ENCODE measurements at regions not wholly inside any gene's neighbourhood (a gene's known extent, or its start where the extent isn't known, plus 50 kb on each side); places are given as distances from the start of the nearest gene placed in this dataset.

DNA sequence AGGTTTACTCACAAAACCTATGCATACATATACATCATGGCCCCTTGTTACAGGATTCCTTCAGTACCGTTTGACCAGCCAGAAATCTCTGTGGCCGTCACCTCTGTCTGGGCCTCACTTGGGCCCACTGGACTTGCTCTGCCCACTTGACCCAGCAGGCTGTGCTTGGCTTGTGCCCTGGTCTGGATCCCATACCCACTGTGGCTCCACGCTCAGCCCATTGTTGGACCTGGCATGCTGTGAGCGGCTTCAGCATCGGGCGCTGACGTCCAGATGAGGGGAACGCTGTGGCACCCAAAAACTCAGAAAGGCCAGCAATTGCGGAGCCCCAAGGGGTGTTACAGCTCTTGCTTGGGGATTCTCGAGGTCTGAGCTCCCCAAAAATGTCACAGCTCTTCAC lies 733.6 kb downstream of the PLOD2 start:
- no peaks in the 10 kb centered on the region for H3K9me2 ChIP-seq (replicated peaks; ENCODE audit: control insufficient read depth, low read length)
- H4K20me1 ChIP-seq (ENCODE audit: control insufficient read depth, insufficient read depth, low read depth, low read length) = no peaks in the 10 kb centered on the region
- TF ChIP-seq EZH2phosphoT487 (IDR thresholded peaks at IDR 0.05; ENCODE audit: borderline replicate concordance, low read length) (no peak), CTCF (IDR thresholded peaks at IDR 0.05; ENCODE audit: low read depth, low read length, poor library complexity, severe bottlenecking) (no peak)
- no peaks in the 10 kb centered on the region for H3F3A ChIP-seq (ENCODE audit: control insufficient read depth, insufficient read depth)
- no peaks in the 10 kb centered on the region for H3K27me3 ChIP-seq (ENCODE audit: control insufficient read depth, low read length)
- no peak overlapping the region for H3K4me2 ChIP-seq (ENCODE audit: low read length)
- no peaks in the 10 kb centered on the region for H3K36me3 ChIP-seq (ENCODE audit: control insufficient read depth, low read length)
- no peak overlapping the region for H3K4me3 ChIP-seq (ENCODE audit: low read length)
- H3K79me2 ChIP-seq (ENCODE audit: control insufficient read depth, low read length) = no peaks in the 10 kb centered on the region
- H3K4me1 ChIP-seq (ENCODE audit: control insufficient read depth, low read length) = no peaks in the 10 kb centered on the region
- peaks cover 4% of the 10 kb centered on the region; the same call in 1 of the 2 replicates for H3K9me3 ChIP-seq (ENCODE audit: control insufficient read depth, insufficient read depth, low read length)
- H3K27ac ChIP-seq (ENCODE audit: low read depth, low read length) = no peak overlapping the region

- Histone ChIP-seq H3K4me1 (ENCODE audit: control insufficient read depth, low read length) (no peaks in the 10 kb centered on the region), H3K4me3 (ENCODE audit: low read length) (no peak overlapping the region), H3K4me2 (ENCODE audit: low read length) (no peak overlapping the region), H3K9me3 (ENCODE audit: control insufficient read depth, insufficient read depth, low read length) (peaks cover 4% of the 10 kb centered on the region; the same call in 1 of the 2 replicates), H3K27me3 (ENCODE audit: control insufficient read depth, low read length) (no peaks in the 10 kb centered on the region), H3K27ac (ENCODE audit: low read depth, low read length) (no peak overlapping the region), H4K20me1 (ENCODE audit: control insufficient read depth, insufficient read depth, low read depth, low read length) (no peaks in the 10 kb centered on the region), H3F3A (ENCODE audit: control insufficient read depth, insufficient read depth) (no peaks in the 10 kb centered on the region), H3K9me2 (replicated peaks; ENCODE audit: control insufficient read depth, low read length) (no peaks in the 10 kb centered on the region), H3K79me2 (ENCODE audit: control insufficient read depth, low read length) (no peaks in the 10 kb centered on the region), H3K36me3 (ENCODE audit: control insufficient read depth, low read length) (no peaks in the 10 kb centered on the region)
- TF ChIP-seq CTCF (IDR thresholded peaks at IDR 0.05; ENCODE audit: low read depth, low read length, poor library complexity, severe bottlenecking) (no peak), EZH2phosphoT487 (IDR thresholded peaks at IDR 0.05; ENCODE audit: borderline replicate concordance, low read length) (no peak)
Measured at GRCh38 chr3:145429546-145429945, 731.4 kb downstream of the PLOD2 start.

DNA sequence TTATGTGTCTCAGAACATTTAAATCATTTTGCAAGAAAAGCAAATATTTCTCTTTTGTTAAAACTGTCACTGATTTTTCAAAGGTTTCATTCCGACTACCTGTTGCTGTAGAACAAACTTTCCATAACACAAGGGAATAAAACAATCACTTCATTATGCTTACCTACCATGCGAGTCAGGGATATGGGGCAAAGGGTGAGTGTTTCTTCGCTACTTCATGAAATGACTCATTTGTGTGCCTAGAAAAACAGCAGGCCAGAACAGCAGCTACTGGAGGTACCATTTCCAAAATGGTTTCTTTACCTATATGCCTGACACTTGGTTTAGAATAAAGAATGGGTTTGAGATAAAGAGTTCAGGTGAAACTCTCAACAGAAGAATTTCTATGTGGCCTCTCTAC lies 712.5 kb downstream of the PLOD2 start:
- TF ChIP-seq CTCF (IDR thresholded peaks at IDR 0.05; ENCODE audit: low read depth, low read length, poor library complexity, severe bottlenecking) = no peak
- no peaks in the 10 kb centered on the region for H3K27me3 ChIP-seq (ENCODE audit: control insufficient read depth, low read length)

More for the DNA sequence above, 712.5 kb downstream of the PLOD2 start:
- Histone ChIP-seq H3K9me3 (ENCODE audit: control insufficient read depth, insufficient read depth, low read length) (no peaks in the 10 kb centered on the region), H3K9me2 (replicated peaks; ENCODE audit: control insufficient read depth, low read length) (no peaks in the 10 kb centered on the region), H3F3A (ENCODE audit: control insufficient read depth, insufficient read depth) (no peaks in the 10 kb centered on the region), H3K36me3 (ENCODE audit: control insufficient read depth, low read length) (no peaks in the 10 kb centered on the region), H3K27ac (ENCODE audit: low read depth, low read length) (no peak overlapping the region), H3K4me1 (ENCODE audit: control insufficient read depth, low read length) (no peaks in the 10 kb centered on the region), H3K79me2 (ENCODE audit: control insufficient read depth, low read length) (no peaks in the 10 kb centered on the region), H3K4me2 (ENCODE audit: low read length) (no peak overlapping the region), H4K20me1 (ENCODE audit: control insufficient read depth, insufficient read depth, low read depth, low read length) (no peaks in the 10 kb centered on the region), H3K4me3 (ENCODE audit: low read length) (no peak overlapping the region)

Measured in DOHH2 (cell line).